ENCODE measurements at regions not wholly inside any gene's neighbourhood (a gene's known extent, or its start where the extent isn't known, plus 50 kb on each side); places are given as distances from the start of the nearest gene placed in this dataset.

DNA sequence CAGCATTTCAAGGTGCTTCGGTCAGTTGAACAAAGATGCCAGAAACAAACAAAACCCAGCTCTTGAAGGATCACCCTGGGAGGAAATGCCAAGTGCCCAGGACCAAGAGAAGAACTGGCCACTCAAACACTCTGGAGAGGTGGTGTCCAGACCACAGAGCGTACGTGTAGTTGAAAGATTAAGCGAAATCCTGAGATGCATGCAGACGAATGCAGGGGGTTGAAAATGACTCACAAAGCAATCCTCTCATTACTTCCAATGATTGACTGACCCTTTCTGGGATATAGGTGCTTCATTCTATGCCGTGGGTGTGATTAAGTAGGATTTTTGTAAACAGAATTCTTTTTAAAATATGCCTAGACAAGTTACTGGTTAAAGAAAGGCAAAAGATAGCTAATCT lies 71.5 kb upstream of the ATXN1 start:
- TF ChIP-seq, protein P1, sequence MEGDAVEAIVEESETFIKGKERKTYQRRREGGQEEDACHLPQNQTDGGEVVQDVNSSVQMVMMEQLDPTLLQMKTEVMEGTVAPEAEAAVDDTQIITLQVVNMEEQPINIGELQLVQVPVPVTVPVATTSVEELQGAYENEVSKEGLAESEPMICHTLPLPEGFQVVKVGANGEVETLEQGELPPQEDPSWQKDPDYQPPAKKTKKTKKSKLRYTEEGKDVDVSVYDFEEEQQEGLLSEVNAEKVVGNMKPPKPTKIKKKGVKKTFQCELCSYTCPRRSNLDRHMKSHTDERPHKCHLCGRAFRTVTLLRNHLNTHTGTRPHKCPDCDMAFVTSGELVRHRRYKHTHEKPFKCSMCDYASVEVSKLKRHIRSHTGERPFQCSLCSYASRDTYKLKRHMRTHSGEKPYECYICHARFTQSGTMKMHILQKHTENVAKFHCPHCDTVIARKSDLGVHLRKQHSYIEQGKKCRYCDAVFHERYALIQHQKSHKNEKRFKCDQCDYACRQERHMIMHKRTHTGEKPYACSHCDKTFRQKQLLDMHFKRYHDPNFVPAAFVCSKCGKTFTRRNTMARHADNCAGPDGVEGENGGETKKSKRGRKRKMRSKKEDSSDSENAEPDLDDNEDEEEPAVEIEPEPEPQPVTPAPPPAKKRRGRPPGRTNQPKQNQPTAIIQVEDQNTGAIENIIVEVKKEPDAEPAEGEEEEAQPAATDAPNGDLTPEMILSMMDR (IDR thresholded peaks at IDR 0.05; ENCODE audit: poor library complexity, severe bottlenecking), result no peak
- no peak for TF ChIP-seq POLR2AphosphoS5 (IDR thresholded peaks at IDR 0.05)
